ENCODE measurements at regions not wholly inside any gene's neighbourhood (a gene's known extent, or its start where the extent isn't known, plus 50 kb on each side); places are given as distances from the start of the nearest gene placed in this dataset.

DNA sequence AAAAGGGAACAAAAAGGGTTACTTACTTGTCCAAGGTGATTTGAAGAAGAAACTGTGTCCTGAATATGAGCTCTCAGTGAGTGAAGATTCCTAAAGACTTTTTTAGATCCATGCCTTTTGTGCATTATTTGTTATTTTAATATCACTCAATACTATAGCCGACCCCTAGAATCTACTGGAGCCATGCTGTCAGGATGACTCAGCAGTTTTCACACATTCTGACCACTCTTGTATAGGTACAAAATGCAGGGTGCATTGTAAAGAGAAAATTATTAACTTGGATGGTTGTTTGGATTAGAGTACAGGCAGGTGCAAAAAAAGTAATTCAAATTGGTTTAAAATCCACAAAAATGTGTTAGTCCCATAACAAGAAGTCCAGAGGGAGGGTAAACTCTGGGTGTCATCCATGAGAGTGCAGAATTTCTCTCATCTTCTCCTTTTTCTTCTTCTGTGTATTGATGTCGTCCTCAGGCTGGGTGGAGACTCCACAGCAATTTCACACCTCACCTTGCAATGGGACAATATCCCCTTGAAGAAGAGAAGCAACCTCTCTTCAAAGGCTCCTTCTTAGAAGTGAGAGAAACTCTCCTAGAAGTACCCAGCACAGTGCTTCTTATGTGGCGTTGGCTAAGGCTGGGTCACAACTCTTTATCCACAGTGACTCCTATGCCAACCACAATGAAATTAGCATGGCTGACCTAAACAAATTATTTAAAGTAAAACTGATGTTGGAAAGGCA lies 75.6 kb downstream of the AKR1C4 start:
- TF ChIP-seq CTCF (conservative IDR thresholded peaks at IDR 0.05; ENCODE audit: low read length) (no peak), EZH2phosphoT487 (IDR thresholded peaks at IDR 0.05; ENCODE audit: borderline replicate concordance, low read depth, low read length) (no peak)
